ENCODE measurements at regions not wholly inside any gene's neighbourhood (a gene's known extent, or its start where the extent isn't known, plus 50 kb on each side); places are given as distances from the start of the nearest gene placed in this dataset.

- TF ChIP-seq CTCF (optimal IDR thresholded peaks at IDR 0.05 in 1 of 3, IDR thresholded peaks at IDR 0.05 in 1 of 3, conservative IDR thresholded peaks at IDR 0.05 in 1 of 3; ENCODE audit: extremely low read depth in 1 of 3, insufficient read depth in 2 of 3, low read length in 3 of 3) (no peak), EZH2 (IDR thresholded peaks at IDR 0.05; ENCODE audit: low read length) (no peak)
Measured at GRCh38 chr2:12879649-12880048, 162.9 kb downstream of the TRIB2 start.
